ENCODE measurements at regions not wholly inside any gene's neighbourhood (a gene's known extent, or its start where the extent isn't known, plus 50 kb on each side); places are given as distances from the start of the nearest gene placed in this dataset.

DNA sequence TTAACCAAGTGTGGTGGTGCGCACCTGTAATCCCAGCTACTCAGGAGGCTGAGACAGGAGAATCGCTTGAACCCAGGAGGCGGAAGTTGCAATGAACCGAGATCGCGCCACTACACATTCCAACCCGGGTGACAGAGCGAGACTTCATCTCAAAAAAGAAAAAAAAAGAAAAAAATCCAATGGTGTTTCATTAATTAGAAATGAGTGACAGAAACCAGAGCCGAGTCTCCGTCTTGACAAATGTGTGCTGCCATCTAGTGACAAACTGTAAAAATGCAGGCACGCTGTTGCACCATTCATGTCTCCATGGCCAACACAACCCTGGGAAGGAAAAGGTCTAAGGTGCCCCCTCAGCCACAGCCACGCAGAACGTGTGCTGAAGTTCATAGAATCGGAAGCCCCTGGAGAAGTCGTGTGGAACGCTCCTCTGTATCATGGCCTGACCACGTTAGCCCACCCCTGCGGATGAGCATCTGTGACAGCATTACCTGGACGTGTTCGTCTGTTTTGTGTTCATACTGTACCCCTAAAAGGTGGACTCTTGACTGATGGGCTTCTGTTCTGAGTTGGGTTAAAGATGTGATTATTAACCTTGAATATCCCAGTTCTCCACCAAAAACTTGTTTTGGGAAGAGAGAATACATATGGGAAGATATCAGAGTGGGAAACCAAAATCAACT, 94.9 kb downstream of the LYZL2 start:
- TF ChIP-seq, protein P1, sequence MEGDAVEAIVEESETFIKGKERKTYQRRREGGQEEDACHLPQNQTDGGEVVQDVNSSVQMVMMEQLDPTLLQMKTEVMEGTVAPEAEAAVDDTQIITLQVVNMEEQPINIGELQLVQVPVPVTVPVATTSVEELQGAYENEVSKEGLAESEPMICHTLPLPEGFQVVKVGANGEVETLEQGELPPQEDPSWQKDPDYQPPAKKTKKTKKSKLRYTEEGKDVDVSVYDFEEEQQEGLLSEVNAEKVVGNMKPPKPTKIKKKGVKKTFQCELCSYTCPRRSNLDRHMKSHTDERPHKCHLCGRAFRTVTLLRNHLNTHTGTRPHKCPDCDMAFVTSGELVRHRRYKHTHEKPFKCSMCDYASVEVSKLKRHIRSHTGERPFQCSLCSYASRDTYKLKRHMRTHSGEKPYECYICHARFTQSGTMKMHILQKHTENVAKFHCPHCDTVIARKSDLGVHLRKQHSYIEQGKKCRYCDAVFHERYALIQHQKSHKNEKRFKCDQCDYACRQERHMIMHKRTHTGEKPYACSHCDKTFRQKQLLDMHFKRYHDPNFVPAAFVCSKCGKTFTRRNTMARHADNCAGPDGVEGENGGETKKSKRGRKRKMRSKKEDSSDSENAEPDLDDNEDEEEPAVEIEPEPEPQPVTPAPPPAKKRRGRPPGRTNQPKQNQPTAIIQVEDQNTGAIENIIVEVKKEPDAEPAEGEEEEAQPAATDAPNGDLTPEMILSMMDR (IDR thresholded peaks at IDR 0.05; ENCODE audit: extremely low read depth in 1 of 2, insufficient read depth in 1 of 2, low read depth in 1 of 2, low read length in 2 of 2): peak; percentile 76 to 81
- TF ChIP-seq POLR2AphosphoS5 (IDR thresholded peaks at IDR 0.05; ENCODE audit: insufficient read depth, low read depth, low read length): no peak
- TF ChIP-seq FOS (IDR thresholded peaks at IDR 0.05; ENCODE audit: borderline replicate concordance, insufficient read depth, low read length): no peak
